GM21576 (cell line): ENCODE measurements at regions not wholly inside any gene's neighbourhood (a gene's known extent, or its start where the extent isn't known, plus 50 kb on each side); places are given as distances from the start of the nearest gene placed in this dataset.

Experiments used
- ATAC-seq: cut with Tn5 transposase; IDR thresholded peaks from one replicate; pipeline ENCODE4 v1.9.1; 2021; ENCODE audit warnings: mild to moderate bottlenecking, moderate library complexity; ENCODE audit not compliant: unreplicated experiment

DNA sequence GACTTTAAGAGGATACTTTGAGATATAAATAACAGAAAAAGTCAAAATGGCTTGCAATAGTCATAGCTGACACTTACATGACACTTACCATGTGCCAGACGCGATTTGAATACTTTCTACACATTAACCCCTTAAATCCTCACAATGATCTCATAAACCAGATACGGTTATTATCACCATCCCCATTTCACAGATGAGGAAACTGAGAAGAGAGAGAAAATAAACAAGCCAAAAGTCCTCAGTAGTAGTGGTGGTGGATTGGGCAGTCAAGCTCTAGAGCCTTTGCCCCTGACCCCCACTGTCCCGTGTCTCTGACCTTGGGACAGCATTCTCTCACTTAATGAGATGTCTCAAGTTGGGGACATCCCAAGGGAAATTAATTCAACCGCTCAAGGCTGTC is 105.2 kb upstream of the TAF1B start:
- ATAC-seq = no peak

DNA sequence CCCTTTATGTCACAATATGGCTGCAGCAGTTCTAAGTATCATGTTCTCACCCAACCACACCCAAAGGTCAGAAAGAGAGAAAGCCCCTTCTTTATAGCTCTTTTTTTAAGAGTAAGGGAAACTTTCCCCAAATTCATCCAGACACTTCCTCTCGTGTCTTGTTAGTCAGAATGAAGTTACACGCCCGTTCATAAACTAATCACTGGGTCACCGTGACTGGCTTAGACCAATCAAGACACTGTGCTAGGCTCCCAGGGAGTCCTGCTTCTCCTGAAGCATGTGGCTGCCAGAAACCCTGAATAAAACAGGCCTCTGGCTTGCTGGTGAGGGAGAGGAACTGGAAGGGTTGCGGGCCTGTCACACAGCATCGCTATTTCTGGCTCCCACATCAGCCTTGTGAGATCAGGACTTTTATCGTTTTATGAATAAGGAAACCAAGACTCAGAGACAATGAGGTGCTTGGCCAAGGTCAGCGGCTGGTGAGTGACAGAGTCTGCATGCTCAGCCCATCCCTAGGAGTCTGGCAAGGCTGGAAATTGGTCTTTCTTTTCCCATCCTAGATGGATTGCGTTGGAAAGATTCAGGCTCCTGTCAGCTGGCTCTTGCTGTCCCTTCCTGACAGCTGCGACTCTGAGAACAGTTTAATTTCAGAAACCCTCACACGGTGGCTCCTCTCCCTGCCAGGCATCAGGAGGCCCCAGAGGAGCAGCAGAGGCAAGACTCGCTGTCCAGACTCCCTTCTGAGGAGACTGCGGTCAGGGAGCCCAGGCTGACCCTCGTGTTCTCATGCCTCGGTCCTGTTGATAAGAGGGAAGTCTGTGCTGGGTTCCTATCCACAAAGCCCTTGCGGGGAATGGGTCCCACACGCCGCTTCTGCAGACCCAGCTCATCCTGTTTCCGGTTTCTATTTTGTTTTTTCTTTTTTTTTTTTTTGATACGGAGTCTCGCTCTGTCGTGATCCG is 104.5 kb upstream of the TAF1B start:
- no peak for ATAC-seq

GRCh38 chr2:9739531-9739964 is 103.7 kb upstream of the TAF1B start:
- no peak for ATAC-seq

GRCh38 chr2:9740382-9741073 is 102.7 kb upstream of the TAF1B start:
- ATAC-seq = no peak

DNA sequence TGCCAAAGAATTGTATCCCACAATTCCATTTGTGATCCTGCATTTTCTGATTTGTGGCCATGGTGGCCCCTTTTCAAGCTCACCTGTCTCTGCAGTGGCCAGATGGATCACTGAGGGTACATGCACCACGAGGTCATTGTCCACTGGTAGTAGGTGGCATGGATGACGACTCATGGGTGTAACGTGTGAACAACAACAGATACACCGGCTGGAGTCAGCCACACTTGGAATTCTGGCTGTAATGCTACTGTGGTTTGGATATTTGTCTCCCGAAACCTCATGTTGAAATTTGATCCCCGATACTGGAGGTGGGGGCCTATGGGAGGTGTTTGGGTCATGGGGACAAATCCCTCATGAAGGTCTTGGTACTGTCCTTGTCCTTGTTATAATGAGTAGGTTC is 102.2 kb upstream of the TAF1B start:
- no peak for ATAC-seq

GRCh38 chr2:9742601-9743000 is 100.7 kb upstream of the TAF1B start:
- ATAC-seq = no peak

DNA sequence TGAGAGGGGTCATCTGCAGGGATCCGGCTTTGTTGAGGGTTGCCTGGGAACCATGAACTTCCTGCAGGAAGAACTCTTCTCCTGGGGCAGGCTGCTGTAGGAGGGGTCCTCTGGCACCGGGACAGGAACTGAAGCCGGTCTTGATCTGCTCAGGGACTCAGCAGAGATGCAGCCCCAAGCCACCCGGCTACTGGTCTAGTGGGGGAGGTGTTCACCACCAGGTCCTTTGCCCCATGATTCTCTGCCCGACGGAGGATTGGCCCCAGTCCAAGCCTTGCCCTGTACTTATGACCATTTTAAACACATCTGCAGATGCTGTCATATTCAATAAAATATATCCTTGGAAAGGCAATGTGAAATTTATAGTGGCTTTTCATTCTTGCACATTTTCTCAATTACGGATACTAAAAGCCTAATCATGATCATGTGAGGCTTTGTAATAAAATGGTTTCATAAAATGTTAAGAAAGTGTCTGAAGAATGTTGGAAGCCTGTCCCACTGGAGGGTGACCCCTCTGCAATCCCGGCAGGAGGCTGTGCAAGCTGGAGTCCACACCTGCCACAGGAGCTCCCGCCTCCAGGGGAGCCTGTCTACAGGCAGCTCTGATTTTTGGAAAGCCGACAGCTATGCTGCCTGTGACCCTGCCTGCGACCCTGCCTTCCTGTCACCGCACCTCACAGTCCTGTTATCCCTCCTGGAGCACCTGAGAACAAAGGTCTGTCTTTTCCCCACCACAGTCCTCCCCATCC is 98.8 kb upstream of the TAF1B start:
- ATAC-seq = no peak

DNA sequence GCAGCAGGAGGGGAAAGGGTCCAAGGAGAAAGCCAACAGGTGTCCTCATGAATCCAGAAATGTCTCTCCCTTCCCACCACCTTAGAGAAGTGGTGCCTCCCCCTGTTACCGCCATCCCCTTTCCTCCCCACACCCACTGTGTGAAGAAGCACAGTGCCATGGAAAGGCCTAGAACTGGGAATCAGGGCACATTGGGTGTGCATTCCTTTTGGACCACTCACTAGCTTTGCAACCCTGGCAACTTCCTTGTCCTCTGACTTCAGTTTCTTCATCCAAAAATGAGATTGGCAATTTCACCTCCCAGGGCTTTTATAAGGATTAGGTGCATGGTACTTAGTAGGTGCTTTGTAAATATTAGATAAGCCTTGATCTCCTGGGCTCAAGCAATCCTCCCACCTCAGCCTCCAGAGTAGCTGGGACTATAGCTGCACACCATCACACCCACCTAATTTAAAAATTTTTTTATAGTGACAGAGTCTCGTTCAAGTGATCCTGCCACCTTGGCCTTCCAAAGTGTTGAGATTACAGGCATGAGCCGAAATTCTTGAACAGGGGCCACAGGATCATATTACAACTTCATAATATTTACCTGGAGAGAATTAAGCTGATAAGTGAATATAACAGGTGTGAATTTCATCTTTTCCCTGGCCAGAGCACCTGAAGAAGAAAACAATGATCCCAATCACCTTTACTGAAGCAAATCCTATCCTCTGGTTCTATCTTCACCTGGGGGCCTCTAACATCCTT is 97.9 kb upstream of the TAF1B start:
- ATAC-seq = no peak

GRCh38 chr2:9747396-9747795 is 95.9 kb upstream of the TAF1B start:
- ATAC-seq = no peak

GRCh38 chr2:9748577-9748976 is 94.7 kb upstream of the TAF1B start:
- ATAC-seq = no peak

DNA sequence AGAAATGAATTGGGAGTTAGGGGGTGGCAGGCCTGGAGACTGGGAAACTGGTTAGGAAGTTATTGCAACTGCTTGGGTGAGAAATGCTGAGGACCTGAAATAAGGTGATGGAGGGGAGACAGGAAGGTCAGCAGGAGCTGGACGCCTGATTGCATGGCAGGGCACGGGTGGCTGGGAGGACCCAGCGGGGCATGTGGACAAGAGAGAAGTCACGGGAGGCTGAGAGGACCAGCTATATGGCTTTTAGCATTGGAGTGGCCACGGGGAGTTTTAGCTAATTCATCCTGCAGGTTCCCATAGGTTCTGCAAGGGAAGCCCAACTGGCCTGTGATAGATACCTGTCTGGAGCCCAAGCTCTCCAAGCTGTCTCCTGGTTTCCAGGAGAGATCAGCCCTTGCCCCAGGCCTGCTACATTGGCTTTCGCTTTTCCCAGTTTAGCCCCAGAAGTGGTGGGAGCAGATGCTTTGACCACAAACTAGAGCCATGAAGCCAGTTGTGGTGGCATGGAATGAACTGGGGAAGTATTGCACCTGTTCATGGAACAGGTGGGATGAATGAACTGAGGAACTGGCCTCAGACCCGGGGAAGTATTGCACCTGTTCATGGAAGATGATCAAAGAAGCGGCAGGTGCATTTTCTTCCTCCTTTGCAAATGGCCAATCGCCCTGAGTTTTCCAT is 93.6 kb upstream of the TAF1B start:
- no peak for ATAC-seq

DNA sequence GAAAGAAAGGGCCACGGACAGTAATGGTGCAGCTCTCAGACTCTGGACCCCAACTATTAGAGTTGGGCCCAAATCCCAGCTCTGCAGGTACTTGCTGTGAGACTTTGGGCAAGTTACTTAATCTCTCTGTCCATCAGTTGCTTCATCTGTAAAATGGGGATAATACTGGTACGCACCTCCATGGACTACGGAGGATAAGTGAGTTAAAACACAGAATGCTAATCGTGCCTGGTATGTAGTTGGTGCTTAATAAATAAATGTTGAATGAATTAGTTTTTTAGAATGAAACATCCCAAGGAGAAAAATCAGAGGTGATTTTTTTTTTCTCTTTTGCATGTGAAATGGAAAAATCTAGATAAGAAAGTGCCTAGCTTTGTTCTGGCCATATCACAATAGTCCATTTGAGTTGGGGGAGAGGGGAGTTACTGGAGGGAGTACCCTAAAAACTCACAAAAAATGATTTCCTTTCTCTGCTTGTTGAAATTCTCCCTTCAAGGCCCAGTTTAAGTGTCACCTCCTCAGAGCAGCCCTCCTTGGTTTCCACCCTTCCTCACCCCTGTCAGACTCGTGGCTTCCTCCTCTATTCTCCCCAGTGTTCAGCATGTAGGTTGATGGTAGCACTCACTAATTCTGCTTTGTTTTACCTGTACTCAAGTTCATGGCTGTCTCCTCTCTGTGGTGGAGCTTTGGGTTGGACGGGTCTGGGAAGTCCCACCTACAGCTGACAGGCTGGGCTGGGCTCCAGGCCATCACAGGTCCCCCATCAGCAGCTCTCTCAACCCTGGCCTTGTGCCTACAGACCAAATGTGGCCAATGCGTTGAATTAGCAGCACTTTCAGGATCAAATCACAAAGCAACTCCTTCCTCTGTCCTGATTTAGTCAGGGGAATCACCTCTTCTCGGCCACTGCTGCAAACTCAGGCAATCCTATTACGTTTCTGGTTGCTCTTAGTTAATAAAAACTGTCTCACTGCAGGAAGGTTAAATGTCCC is 92.8 kb upstream of the TAF1B start:
- no peak for ATAC-seq

DNA sequence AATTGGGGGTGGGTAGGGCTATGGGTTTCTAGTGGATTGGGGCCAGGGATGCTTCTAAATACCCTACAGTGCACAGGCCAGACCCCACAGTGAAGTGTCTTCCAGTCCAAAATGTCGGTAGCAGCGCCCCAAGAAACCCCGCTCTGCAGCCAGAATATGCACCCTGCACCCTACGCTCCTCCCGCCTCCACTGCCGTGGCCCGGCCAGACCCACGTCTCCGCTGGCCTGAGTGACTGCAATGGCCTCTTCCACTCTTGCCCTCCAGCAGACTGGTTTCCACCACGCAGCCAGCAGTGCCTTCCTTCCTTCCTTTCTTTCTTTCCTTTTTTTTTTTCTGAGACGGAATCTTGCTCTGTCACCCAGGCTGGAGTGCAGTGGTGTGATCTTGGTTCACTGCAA is 91.4 kb upstream of the TAF1B start:
- ATAC-seq = no peak

DNA sequence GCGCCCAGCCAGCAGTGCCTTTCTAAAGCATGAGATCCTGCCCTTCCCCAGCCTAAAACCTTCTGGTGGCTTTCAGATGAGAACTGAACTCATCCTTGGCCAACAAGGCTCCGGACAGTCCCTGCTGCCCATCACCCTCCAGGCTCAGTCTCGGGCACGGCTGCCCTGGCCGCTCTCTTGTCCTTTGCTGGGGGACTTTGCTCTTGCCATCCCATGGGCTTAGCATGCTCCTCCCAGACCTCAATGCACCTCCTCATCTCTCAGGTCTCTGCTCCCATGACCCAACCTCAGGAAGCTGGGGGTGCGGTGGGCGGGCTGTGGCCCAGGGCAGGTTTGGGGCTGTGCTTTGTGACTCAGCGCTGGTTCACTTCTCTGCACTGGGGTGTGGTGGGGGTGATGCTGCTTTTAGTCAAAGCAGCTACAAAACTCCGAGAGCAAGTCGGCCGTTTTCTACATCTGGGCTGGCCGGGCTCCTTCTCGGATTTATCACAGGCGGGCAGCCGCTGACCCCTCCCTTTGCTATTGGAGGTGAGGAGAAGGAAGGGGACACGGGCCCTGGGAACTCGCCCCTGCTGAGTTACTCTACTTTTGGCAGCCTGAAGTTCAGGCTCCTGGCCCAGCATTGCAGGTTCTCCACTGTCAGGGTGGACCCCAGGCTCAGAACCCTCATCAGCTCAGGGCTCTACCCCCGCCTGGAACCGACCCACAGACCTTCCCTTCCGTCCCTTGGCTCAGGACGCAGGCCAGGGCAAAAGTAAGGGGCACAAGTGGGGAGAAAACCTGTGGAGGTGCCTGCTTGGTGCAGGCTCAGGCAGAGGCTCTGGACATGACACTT is 90.6 kb upstream of the TAF1B start:
- ATAC-seq = peak; percentile 34

DNA sequence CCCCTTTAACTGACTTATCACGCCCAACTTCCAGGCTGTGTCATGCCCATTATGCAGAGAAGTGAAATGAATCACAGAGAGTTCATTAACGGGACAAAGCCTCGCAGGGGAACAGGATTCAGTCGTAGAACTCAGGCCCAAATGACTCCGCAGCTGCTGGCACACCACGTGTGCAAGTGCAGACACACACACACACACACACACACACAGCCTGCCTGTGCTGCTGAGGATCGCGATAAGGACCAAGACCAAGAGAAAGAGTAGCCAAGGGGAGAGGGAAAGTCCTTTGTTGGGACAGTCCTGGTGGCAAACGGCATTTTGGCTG is 90.0 kb upstream of the TAF1B start:
- ATAC-seq = peak; percentile 71

GRCh38 chr2:9753665-9754531 is 89.4 kb upstream of the TAF1B start:
- ATAC-seq = no peak

DNA sequence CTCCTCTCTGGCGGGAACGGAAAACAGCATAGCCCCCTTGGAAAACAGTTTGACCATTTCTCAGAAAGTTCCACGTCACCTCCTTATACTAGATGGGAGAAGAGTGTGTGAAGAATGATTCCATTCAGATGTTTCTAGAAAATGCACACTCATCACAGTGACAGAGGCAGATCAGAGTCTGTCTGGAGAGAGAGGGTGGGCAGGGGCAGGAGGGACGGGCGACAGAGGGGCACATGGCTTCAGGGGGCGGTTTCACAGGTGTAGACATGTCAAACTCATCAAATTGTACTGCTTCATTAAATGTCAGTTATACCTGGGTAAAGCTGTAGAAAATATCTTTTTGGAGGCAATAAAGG is 88.8 kb upstream of the TAF1B start:
- no peak for ATAC-seq
